ENCODE measurements at regions not wholly inside any gene's neighbourhood (a gene's known extent, or its start where the extent isn't known, plus 50 kb on each side); places are given as distances from the start of the nearest gene placed in this dataset.

- DNase-seq = no peak
Observed at GRCh38 chr4:116872941-116873340, 212.4 kb downstream of the TRAM1L1 start.

DNA sequence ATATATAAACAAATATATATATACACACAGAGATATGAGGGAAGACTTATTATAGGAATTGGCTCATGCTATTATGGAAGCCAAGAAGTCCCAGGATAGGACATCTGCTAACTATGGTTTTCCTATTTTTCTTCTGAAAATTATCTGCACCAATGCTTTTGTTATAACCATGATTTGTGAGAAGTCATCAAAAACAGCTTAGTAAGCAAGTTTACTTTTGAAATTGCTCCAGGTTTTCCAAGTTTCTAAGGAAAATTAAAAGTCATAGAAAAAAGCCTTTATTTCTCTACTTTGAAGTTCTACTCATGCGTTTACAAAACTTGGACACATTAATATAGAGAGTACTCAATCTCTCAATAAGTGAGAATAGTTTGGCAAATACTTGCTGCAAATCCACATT is 213.1 kb downstream of the TRAM1L1 start:
- DNase-seq = no peak

GRCh38 chr4:116870686-116871085 is 214.7 kb downstream of the TRAM1L1 start:
- no peak for DNase-seq

DNA sequence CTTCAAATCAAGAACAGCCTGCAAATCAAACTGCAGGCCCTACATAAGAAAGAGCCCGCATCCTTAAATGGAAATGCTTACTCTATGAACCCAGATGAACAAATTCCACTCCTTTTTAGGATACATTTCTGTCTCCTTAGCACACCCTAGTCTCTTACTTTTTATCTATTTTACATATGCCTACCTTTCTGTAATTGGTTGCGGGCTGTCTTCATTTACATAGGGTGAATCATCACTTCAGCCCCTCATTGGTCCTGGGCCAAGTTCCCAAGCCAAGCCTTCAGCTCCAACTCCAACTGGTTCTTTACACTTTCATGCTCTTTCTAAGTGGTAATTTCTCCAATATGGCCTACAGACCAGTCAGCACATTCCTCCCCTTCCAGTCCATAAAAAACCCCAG is 219.3 kb downstream of the TRAM1L1 start:
- DNase-seq = no peak

- DNase-seq = no peak
Observed at GRCh38 chr4:116862592-116862991, 222.8 kb downstream of the TRAM1L1 start.

DNA sequence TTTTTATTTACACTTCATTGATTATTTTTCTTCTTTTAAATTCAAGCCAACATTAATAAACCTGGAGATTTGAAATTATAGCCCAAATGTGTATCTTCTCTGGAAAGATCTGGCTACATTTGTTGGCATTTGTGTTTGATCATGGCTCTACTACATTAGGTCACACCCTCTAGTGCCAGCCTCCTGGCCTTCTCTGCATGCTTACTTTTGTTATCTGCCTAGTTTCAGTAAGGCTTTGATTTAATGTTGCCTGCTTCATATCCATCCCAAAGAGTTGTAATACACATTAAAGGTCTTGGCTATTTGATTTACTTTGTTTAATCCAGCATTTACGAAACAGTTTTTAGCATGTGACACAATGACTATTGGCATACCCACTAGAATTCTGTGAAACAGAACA is 224.5 kb downstream of the TRAM1L1 start:
- no peak for DNase-seq

- DNase-seq = no peak
Observed at GRCh38 chr4:116849620-116850019, 235.8 kb downstream of the TRAM1L1 start.

- no peak for DNase-seq
Observed at GRCh38 chr4:116847616-116848015, 237.8 kb downstream of the TRAM1L1 start.

DNA sequence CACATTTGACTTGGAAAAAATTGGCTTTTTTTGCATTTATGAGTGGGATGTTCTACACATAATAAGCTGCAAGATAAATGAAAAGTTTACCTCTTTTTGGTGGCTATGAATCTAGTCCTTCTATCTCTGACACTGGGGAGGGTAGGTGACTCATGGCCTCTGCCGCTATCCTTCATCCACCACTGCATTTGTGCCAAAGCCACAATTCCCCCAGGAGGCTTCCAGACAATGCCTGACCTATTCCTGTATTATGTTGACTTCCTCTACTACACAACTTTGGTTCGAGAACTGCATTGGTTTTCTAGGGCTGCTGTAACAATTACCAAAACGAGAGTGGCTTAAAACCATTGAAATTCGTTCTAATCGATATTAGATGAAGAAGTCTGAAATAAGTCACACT is 245.6 kb downstream of the TRAM1L1 start:
- DNase-seq = no peak

- no peak for DNase-seq
Observed at GRCh38 chr4:116838609-116839008, 246.8 kb downstream of the TRAM1L1 start.

DNA sequence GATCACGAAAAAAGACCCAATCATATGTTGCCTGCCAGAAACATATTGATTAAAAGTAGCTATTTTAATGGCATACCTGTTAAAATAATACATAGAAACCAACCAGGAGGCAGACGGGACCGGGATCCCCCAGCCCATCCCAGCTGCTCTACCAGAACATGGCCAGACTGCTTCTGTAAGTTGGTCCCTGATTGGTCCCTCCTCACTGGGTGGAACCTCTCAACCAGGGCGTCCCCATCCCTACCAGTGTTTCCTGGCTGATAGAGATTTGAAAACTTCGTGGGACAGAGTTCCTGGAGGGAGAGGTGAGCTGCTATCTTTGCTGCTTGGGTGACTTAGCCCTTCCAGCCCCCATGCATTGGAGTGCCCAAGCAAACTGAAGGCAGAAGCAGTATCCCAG is 256.2 kb downstream of the TRAM1L1 start:
- DNase-seq = no peak

- DNase-seq = no peak
Observed at GRCh38 chr4:116824172-116824571, 261.2 kb downstream of the TRAM1L1 start.

- no peak for DNase-seq
Observed at GRCh38 chr4:116811730-116812129, 273.6 kb downstream of the TRAM1L1 start.

GRCh38 chr4:116796022-116796421 is 289.4 kb downstream of the TRAM1L1 start:
- no peak for DNase-seq

GRCh38 chr4:116788723-116789122 is 296.7 kb downstream of the TRAM1L1 start:
- DNase-seq = no peak

DNA sequence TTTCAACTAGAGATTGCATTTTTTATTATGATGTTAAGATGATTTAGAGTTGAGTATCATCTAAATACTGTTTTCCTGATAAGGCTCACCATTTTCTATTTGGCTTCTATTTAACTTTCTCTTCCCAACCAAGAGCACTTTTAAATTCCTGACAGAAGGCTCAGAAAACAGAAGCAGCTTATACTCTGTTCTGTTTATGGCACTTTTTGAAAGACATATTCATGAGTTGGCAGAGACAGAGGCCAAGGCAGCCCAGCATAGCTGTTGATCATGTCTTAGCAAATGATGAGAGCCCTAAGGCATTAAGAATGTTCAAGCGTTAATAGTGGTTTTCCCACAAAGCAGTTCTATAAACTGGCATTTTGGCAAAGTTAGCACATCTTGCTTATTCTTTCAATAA is 330.3 kb downstream of the TRAM1L1 start:
- no peak for DNase-seq

DNA sequence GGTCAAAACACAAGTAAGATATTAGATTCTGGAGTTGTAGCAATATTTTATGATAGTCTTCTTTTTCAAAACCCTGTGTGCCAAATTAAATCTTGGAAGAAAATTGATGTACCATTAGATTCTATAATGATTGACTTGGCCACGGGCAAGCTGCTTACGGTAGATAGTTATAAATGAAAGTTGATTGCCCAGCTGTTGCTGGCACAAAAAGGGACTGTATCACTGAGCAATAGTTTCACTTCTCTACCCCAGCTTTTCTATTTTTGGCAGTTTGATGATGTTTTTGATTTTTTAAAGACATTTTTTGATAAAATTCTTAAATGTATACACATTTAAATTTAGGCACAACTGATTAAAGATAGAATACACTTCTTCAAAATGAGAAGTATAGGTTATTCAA is 333.3 kb downstream of the TRAM1L1 start:
- DNase-seq = no peak

GRCh38 chr4:116736756-116737155 is 348.6 kb downstream of the TRAM1L1 start:
- no peak for DNase-seq

- DNase-seq = no peak
Observed at GRCh38 chr4:116734178-116734577, 351.2 kb downstream of the TRAM1L1 start.

- DNase-seq = no peak
Observed at GRCh38 chr4:116733370-116733769, 352.0 kb downstream of the TRAM1L1 start.

GRCh38 chr4:116726523-116726922 is 358.9 kb downstream of the TRAM1L1 start:
- no peak for DNase-seq

DNA sequence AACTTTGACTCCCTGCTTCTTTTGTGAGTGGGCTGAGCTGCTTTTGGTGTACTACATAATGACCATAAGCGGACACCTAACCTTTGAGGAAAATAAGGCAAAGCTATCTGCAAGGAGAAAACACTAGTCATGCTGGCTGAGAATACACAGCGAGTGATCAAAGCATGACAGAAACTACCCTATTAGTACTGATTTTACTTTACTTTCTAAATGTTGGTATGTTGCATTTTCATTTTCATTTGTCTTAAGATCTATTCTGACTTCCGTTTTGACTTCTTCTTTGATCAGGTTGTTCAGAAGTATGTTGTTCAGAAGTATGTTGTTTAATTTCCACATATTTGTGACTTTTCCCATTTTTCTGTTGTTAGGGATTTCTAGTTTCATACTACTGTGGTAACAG is 361.1 kb downstream of the TRAM1L1 start:
- DNase-seq = no peak

GRCh38 chr4:116705466-116705865 is 379.9 kb downstream of the TRAM1L1 start:
- no peak for DNase-seq

DNA sequence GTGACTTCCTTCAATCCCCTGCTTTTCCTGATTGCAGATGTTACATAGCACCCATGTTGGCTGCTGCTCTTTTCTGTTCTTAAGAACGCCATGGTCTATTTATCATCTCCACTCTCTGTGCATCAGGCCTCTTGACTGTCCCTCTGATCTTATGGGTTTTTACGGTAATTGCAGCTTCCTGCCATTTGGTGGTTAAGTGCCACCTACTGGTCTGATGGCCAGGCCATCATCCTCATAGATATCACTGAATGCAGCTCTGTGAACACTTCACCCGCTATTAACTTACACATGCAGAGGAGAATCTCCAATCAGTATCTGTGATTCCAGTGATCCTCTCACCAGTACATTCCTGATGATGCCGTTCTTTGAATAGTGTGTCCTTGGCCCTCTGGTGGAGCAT is 382.4 kb downstream of the TRAM1L1 start:
- no peak for DNase-seq

GRCh38 chr4:116688536-116688935 is 396.8 kb downstream of the TRAM1L1 start:
- no peak for DNase-seq
